RWPE2 (cell line): ENCODE measurements at regions not wholly inside any gene's neighbourhood (a gene's known extent, or its start where the extent isn't known, plus 50 kb on each side); places are given as distances from the start of the nearest gene placed in this dataset.

Experiments used
- ATAC-seq: fragments of 200-7000 bp; cut with Tn5 transposase; 3 replicates; pipeline ENCODE4 v1.9.1; 2021; ENCODE audit warnings: low read depth
- DNase-seq: peaks from one replicate; pipeline ENCODE4 v3.0.0-alpha.2; 2020; ENCODE audit warnings: low spot score
- H3K27ac ChIP-seq: fragments of 450-650 bp; 2 replicates; pipeline ENCODE4 v1.5.1; 2017; ENCODE audit warnings: mild to moderate bottlenecking; ENCODE audit not compliant: poor library complexity, severe bottlenecking
- H3K27me3 ChIP-seq: fragments of 250-450 bp; sonication (Bioruptor Pico); 2 replicates; pipeline ENCODE4 v1.5.1; 2021; ENCODE audit warnings: mild to moderate bottlenecking, moderate library complexity; ENCODE audit not compliant: insufficient read depth, poor library complexity, severe bottlenecking
- H3K36me3 ChIP-seq: fragments of 250-450 bp; sonication (Bioruptor Pico); 2 replicates; pipeline ENCODE4 v1.5.1; 2020; ENCODE audit warnings: low read depth, mild to moderate bottlenecking, moderate library complexity
- H3K4me1 ChIP-seq: fragments of 250-450 bp; sonication (Bioruptor Pico); 2 replicates; pipeline ENCODE4 v1.5.1; 2021; ENCODE audit warnings: mild to moderate bottlenecking, moderate library complexity; ENCODE audit not compliant: insufficient read depth, poor library complexity, severe bottlenecking
- H3K4me3 ChIP-seq: fragments of 250-450 bp; sonication (Bioruptor Pico); 2 replicates; pipeline ENCODE4 v1.5.1; 2021; ENCODE audit warnings: mild to moderate bottlenecking, moderate library complexity; ENCODE audit not compliant: severe bottlenecking
- H3K9me3 ChIP-seq: fragments of 250-450 bp; sonication (Bioruptor Pico); 2 replicates; pipeline ENCODE4 v1.5.1; 2021; ENCODE audit warnings: mild to moderate bottlenecking, moderate library complexity; ENCODE audit not compliant: severe bottlenecking
- TF ChIP-seq, protein P1 (sequence below): fragments of 450-650 bp; IDR thresholded peaks from one replicate; pipeline ENCODE4 v1.5.1; 2017; ENCODE audit warnings: mild to moderate bottlenecking, moderate library complexity; ENCODE audit not compliant: poor library complexity, severe bottlenecking

DNA sequence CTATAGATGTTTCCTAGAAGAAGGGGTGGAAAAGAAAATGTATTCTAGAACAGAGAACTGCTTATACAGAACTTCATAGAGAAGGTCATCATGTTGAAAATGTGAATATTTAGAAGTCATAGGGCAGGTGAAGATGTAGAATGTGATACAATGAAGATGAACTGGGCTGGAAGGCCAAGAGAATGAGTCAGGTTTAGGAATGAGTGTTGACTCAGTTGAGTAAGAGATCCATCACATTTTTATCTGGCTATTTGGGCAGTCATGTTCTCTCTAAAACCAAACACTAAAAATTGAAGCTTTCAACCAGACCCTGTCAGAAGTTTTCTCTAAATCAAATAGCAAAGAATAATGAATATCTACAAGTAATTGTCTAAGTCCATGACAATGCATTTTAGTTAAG is 660.5 kb downstream of the KCNJ2 start:
- ATAC-seq, result peak; percentile 52; the same call in 1 of the 3 replicates
- Histone ChIP-seq H3K27me3 (no peaks in the 10 kb centered on the region), H3K4me1 (no peaks in the 10 kb centered on the region), H3K36me3 (no peaks in the 10 kb centered on the region), H3K4me3 (no peak overlapping the region), H3K27ac (no peak overlapping the region), H3K9me3 (no peaks in the 10 kb centered on the region)
- TF ChIP-seq, protein P1, sequence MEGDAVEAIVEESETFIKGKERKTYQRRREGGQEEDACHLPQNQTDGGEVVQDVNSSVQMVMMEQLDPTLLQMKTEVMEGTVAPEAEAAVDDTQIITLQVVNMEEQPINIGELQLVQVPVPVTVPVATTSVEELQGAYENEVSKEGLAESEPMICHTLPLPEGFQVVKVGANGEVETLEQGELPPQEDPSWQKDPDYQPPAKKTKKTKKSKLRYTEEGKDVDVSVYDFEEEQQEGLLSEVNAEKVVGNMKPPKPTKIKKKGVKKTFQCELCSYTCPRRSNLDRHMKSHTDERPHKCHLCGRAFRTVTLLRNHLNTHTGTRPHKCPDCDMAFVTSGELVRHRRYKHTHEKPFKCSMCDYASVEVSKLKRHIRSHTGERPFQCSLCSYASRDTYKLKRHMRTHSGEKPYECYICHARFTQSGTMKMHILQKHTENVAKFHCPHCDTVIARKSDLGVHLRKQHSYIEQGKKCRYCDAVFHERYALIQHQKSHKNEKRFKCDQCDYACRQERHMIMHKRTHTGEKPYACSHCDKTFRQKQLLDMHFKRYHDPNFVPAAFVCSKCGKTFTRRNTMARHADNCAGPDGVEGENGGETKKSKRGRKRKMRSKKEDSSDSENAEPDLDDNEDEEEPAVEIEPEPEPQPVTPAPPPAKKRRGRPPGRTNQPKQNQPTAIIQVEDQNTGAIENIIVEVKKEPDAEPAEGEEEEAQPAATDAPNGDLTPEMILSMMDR, result no peak
- DNase-seq, result no peak

DNA sequence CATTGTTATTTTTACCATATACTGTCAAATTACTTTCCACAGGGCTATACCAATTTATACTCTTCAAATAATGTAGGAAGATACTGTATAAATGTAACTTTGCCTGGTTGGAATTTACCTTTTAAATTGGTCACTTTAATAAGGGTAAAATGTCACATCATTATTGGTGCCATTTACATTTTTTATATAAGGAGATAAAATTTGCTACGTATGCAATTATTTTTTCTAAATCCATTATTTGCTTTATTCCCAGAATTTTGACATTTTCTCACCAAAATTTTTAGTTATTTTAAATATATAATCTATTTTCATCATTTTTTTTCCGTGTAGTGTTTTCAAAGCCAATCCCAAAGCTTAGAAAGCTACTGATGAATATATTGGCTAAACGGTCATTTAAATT is 664.7 kb downstream of the KCNJ2 start:
- ATAC-seq, result no peak

DNA sequence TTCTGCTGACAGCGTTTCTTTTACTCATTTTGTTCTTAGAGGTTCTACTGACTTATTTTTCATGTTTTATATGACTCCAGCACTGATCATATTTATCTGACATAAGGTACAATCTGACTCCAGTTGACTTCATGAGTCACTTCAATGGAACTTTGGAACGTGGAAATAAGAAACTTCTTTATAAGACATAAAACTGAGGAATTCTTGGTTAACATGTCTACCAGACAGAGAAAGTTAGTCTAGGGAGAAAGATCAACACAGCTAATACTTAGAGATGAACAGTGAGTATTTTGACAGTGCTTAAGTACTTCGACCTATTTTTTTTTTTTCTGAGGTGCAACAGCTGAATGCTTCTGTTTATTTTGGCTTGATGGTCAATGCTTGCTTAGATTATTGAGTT is 679.5 kb downstream of the KCNJ2 start:
- H3K27me3 ChIP-seq, result no peaks in the 10 kb centered on the region
- H3K27ac ChIP-seq, result peak overlapping the region; percentile 26
- H3K36me3 ChIP-seq, result no peaks in the 10 kb centered on the region
- ATAC-seq (peak; percentile 71), DNase-seq (no peak)
- no peak overlapping the region for H3K4me3 ChIP-seq
- no peaks in the 10 kb centered on the region for H3K9me3 ChIP-seq
- H3K4me1 ChIP-seq, result peaks cover 9% of the 10 kb centered on the region
- TF ChIP-seq, protein P1, result no peak

More for the DNA sequence above, 664.7 kb downstream of the KCNJ2 start:
- H3K9me3 ChIP-seq, result no peaks in the 10 kb centered on the region
- H3K36me3 ChIP-seq, result no peaks in the 10 kb centered on the region
- no peak overlapping the region for H3K27ac ChIP-seq
- H3K4me1 ChIP-seq, result no peaks in the 10 kb centered on the region
- no peak overlapping the region for H3K4me3 ChIP-seq
- TF ChIP-seq, protein P1, result no peak
- H3K27me3 ChIP-seq, result no peaks in the 10 kb centered on the region
- DNase-seq, result no peak

DNA sequence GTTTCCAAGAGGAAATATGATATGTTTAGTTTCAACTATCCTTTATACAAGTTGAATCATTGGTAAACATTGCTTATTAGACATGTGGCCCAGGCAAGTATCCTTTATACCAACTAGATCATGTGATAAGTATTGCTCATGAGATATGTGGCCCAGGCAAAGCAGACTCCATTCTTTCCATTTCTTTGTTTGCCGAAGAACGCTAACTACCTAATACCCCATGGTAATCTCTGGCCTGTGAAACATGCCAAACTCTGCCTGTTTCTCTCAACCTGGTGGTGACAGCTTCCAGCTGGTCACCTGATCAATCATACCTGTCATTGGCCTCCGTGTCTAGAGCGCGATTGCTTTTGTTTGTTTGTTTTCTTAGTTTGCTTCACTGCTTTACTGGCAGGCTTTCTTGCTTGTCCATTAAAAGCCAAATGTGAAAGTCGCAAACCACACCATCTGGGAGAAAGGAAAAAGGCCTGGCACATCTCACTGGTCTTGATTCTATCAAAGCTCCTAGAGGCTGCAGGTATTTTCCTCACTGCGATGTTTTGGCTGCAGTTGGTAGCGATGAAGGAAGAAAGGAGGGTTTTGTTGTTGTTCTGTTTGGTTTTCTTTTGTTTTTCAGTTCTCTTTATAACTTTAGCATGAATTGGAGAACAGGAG is 686.2 kb downstream of the KCNJ2 start:
- no peak overlapping the region for H3K4me3 ChIP-seq
- H3K36me3 ChIP-seq, result no peaks in the 10 kb centered on the region
- H3K27ac ChIP-seq, result no peak overlapping the region
- TF ChIP-seq, protein P1, result no peak
- ATAC-seq (peak; percentile 98), DNase-seq (no peak)
- H3K27me3 ChIP-seq, result no peaks in the 10 kb centered on the region
- H3K4me1 ChIP-seq, result peaks cover 14% of the 10 kb centered on the region
- H3K9me3 ChIP-seq, result no peaks in the 10 kb centered on the region

DNA sequence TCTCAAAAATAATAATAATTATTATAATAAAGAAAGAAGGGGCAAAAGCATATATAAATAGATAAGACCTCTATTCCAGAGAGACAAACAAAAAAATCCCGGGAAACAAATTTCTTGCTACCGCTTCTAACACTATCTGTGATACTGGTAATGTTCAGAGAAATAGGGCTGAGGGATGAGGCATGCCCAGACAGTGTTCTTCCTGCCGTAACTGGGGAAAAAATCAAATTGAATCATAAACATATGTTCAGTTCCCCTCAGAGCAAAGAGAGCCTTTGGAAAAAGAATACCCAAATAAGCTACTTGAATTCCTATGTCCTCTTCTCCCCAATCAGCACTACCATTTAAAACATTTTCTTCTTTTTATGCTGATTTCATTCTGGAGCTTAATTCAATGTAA is 688.0 kb downstream of the KCNJ2 start:
- Histone ChIP-seq H3K4me1 (peaks cover 14% of the 10 kb centered on the region), H3K27me3 (no peaks in the 10 kb centered on the region), H3K9me3 (no peaks in the 10 kb centered on the region), H3K36me3 (no peaks in the 10 kb centered on the region), H3K27ac (no peak overlapping the region), H3K4me3 (no peak overlapping the region)
- no peak for DNase-seq
- TF ChIP-seq, protein P1, result no peak
- ATAC-seq, result peak; percentile 31; the same call in 1 of the 3 replicates
